Activated CD4-positive, alpha-beta T cell treated with anti-CD3 and anti-CD28 coated beads, Interleukin-2, amount 50 U/mL, for 4 hours (primary cell): ENCODE measurements at regions not wholly inside any gene's neighbourhood (a gene's known extent, or its start where the extent isn't known, plus 50 kb on each side); places are given as distances from the start of the nearest gene placed in this dataset.

Experiments used
- DNase-seq, 2 experiments: peaks; one replicate each; pipeline ENCODE4 v3.0.0-alpha.2; 2020

DNA sequence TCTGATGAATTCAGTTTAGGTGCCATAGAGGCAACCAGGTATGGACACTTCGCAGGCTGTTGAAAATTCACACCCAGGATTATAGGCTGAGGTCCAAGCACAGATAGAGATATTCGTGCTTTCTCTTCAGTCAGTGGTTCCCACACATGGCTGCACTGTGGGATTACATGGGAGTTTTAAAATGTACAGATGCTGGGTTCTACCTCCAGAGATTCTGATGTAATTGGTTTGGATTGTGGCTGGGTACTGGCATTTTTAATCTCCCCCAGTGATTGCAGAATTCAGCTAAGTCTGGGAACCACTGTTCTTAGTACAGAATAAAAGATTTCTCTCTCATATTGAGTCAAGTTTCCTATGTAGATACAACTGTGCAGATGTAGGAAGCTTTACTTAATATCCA, 91.6 kb downstream of the FOXB1 start:
- DNase-seq, result no peak

DNA sequence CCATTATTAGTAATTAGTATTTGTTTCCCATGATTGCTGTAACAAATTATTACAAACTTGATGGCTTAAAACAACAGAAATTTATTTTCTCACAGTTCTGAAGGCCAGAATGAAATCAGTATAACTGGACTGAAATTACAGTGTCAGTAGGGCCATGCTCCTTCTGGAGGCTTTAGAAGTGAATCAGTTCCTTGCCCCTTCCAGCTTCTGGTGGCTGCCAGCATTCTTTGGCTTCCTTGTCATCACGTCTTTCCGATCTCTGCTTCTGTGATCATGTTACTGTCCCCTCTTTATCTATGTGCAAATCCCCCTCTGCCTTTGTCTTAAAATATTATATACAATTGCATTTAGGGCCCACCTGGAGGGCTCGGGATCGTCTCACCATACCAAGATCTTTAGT, 92.0 kb downstream of the FOXB1 start:
- DNase-seq, result no peak

DNA sequence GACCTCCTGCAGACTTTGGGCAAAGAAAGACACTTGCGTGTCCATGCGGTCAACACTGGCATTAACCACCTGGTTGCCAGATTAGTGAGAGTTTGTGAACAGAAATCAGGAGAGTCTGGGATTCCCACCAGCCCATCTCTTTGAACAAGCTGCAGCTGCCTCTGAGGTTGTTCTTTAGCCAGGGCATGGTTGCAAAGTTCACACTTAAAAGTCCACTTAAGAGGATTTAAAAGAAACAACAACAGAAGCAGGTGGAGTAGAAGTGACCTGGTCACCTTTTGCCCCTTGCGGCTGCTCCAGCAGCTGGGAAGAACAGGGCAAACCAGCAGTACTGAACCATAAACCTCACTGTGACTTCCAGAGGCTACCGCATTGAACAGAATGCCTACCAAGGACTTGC, 97.3 kb downstream of the FOXB1 start:
- DNase-seq, result no peak

DNA sequence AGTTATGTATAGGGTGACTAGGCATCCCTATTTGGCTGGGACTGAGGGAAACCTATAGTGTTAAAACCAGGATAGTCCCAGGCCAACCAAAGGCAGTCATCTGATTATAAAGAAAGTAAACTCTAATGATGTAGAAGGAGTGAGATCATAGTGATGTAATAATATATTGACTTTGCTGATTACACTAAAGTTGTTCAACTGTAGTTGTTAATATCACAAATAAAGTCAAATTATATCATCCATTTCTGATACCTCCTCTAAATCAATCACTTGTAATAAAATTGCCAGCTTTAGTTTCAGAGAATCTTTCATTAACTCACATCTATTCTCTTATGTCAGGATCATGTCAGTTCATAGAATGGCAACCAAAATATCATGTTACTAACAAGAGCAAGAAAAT, 98.6 kb downstream of the FOXB1 start:
- no peak for DNase-seq

DNA sequence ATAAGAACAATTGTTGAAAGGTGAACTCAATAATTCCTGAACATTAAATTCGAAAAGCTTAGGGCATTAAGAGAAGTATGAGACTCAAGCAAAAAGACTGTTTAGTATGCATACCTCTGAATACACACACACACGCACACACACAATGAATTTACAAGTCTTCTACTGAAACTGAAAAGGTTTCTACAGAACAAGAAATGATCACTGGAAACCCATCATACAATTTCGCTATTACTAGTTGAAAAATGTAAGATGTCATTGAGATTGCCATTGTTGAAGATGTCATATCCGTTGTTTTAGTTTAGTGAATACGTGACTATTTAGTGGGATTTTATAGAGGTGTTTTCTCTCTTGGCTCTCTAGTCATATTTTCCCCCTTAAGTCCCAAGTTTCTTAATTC, 106.8 kb downstream of the FOXB1 start:
- no peak for DNase-seq

DNA sequence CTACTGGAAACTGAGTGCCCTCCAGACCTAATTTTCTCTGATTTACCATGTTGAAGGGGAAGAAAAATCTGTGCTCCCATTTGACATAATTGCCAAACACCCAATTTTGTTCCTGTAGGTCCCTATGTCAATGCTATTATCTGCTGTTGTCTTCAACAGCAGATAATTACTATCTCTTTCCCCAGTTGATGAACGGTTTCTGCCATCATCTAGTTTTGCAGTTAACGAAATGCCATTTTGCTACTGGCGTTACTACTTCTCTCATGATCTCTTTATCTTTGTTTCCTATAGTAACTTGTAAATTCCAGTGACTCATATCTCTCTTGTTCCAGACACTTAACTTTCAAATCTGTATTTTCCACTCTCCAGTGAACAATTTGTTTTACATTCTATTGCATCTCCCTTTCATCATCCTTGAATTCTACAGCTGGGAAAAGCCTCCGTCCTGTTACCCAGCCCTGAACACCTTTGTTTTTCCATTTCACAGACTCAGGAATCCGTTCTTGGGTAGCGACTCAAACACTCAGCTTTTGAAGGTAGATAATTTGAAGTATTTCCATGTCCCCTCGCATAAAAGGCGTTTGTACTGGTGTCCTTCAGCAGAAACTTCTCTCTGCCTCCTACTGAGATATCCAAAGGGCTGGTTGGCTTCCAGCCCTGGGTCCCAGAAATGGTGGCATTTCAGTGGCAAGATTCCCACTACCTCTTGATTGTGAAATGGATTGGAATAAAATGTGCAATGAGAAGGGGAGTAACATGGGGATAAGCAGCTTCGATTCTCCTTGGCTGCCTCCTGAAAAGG, 111.7 kb downstream of the FOXB1 start:
- DNase-seq, result no peak

DNA sequence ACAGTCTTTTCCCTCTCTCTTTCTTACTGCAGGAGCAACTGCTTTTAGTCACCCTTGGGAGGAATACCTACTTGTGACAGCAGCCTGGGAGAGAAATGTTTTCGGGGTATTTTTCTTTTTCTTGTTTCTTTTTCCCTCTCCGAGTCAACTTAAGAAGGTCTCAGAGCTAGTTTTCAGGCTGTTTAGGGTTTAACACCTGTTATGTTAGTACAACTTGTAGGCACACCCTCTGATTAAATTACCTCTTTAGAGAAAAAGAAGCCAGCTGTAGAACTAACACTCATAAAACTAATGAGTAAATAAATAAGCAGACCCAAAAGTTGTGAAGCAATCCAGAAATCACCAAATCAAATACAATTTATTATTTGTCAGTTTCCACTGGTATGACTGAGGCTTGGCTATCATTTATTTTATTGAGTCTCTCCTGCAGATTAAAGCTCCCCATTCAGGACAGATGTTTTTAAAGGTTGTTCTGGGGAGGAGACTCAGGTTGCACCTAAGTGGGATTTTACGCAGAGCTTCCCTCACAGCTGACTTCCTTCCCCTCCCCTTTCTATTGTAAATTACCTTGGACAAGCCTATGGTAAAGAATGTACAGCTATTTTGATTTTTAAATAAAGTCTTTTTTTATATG, 112.5 kb downstream of the FOXB1 start:
- DNase-seq, result no peak

DNA sequence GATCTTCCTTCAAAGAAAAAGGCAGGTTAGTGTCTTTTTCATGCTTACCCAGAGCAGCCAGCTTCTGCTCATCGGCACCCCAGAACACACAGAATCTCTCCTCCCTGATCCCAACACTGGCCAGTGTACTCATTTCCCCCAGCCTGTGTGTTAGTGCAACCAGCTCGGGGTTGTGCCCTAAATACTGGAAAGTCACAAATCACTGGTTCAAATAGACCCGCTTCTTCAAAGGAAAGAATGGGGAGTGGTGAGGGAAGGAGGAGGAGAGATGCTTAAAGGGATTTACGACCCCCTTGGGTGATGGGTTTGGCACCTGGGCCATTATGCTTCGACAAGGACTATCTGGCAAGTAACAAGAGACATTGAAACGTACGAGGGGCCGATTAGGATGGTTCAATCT, 114.0 kb downstream of the FOXB1 start:
- no peak for DNase-seq

DNA sequence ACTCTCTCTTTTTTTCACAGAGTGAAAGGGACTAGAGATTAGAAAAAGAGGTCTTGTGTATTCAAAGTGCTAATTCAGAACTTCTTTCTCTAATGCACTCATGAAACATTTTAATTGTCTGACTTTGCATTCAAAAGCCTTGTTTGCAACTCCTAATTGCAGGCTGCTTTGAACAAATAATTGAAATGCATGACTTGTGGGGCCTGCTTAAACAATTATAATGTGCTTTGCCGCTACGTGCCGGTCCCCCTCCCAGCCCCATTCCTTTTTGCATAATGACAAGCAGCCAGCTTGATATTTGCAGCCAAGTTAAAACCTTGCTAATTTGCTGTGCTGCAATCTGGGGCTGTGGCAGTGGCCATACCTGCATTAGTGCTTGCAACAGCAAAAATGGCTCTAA, 114.5 kb downstream of the FOXB1 start:
- DNase-seq, result no peak

DNA sequence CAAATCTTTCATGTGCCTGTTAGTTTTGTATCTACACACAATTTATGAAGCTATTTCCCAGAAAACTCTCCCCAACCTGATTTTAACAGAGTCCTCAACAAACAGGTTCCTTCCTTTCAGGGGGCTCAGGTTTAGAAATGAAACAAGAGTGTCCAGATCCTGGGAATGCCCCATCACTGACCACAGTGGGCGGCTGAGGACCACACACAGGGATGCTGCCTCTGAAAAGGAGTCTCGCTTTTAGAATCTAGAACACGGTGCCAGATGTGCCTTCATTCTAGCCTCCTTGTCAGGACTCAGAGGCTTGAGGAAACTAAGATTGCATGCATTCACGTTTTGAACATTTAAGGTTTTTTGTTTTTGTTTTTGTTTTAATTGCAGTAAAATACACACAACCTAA, 115.0 kb downstream of the FOXB1 start:
- no peak for DNase-seq

DNA sequence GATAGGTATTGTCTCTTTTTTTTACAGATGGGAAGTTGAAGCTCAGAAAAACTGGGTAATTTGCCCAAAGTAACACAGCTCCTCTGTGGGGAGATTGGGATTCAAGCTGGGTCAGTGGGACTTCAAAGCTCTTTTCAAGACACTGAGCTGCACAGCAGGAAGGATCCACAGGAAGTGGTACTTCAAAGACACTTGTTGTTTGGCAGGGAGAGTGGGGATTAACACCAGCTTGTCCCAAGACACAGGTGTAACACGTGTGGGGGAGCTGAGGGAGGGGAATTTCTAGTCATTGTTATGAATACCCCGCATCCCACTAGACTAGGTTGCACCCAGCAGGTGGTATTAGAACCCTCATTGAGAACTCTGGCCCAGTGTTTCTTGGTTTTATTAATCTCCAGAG, 116.0 kb downstream of the FOXB1 start:
- no peak for DNase-seq

DNA sequence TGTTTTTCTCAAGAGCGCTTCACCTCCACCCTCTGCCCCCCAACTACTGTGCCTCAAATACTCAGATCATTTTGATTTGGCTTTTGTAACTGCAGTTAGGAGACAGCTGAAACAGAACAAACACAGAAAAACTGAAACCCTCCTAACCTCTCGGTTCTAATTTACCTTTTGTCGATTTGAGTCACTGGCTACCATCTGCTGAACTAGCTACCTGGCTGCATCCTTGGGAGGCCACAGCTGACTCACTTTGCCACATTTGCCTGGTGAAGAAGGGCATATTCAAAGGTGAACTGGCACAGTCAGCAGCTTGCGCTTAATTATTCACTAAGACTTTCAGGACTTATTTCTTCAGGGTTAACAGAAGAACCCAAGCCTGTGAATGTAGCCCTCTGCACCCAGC, 117.7 kb downstream of the FOXB1 start:
- no peak for DNase-seq

DNA sequence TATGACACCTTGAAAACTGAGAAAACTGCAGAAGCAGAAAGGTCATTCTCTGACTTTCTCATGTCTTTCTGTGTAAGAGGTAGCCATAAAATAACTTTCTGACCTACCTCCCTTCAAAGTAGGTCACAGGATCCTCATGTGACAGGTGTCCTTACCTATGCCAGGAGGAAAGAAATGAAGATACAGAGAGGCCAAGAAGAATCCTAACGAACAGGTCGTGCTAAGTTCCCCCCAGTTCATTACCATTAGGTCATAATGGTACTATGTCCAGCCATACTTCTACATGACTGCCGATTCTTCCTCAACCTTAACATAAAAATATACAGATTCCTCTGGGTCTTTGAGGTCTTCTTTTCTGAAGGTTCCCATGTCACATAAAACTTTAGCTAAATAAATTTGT, 118.6 kb downstream of the FOXB1 start:
- DNase-seq, result no peak

DNA sequence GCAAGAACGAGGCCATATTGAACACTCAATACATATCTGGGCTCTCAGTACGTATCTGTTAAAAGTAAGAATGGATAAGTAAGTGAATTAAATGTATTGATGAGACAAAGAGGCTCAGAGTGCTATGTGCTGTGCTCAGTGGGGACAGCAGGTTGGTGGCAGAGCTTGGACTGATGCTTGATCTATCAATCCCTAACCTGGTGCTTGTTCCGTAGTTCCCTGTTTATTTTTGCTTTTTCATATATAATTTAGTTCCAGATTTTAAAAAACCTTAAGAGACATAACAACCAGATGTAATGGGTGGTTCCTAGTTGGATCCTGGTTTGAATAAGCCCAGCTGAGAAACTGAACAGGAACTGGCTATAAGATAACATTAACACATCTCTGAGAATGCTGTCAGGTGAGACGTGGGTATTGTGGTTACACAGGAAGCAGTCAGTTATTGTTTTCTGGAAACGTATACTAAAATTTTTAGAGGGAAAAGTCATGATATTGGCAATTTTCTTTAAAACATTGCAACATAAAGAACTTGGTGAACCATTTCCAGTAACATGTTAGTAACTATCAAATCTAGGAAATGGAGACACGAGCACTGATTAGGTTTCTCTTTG, 120.5 kb downstream of the FOXB1 start:
- no peak for DNase-seq

DNA sequence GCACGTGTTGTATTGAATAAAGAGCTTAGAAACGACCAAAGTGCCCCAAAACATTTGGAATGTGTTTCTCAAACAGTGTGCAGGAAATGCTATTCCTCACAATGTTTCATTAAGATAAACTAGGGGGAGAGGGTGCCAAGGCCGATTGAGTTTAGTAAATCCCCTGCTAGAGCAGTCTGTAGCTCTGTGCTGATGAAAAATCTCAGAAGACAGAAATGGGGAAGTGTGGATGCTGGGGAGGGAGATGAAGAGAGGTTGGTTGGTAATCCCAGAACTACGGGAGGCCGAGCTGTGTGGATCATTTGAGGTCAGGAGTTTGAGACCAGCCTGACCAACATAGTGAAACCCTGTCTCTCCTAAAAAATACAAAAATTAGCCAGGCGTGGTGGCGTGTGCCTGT, 121.2 kb downstream of the FOXB1 start:
- DNase-seq, result no peak

DNA sequence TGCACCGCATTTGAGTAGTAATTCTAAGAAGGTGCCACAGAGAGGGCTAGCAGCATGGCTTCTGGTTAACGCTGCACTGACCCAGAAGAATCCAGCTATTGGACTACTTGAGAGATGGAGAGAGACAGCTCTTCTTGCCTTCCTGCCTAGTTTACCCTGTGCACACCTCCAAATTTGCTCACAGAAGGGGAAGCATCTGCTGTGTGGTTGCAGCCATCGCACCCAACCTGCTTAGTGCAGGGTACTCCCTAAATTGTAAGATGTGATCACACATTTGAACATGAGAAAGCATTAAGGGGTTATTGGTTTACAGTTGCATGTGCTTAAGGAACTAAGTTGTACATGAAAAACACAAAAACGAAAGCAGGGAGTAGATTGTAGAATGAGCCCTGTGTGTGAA, 122.1 kb downstream of the FOXB1 start:
- no peak for DNase-seq

DNA sequence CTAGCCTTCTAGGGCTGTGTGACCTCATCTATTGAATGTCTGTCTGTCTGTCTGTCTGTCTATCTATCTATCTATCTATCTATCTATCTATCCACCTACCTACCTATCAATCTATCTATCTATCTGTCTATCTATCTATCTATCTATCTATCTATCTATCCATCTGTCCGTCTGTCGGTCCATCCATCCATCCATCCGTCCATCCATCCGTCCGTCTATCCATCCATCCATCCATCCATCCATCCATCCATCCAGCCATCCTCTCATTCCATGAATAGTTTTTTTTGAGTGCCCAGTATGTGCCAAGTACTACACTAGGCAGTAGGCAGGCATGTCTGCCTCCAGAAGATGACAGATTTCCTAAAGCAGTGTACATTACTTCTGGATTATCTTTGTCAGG, 122.5 kb downstream of the FOXB1 start:
- no peak for DNase-seq

DNA sequence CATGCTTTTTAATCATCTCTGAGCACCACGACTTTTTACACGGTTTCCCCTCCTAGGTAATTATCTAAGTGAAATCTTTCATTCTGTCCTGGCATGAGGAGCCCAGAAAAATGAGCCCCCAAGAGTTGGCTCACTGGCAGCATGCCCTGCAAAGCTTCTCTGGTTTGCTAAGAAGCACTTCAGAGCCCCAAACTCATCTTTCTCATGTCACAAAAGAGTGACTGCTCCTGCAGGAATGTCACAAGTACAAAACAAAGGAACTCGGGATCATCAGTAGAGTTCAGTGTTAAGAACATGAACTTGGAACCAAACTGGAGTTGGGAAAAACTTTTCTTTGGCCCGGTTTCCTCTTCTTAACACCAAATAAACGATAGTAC, 123.9 kb downstream of the FOXB1 start:
- DNase-seq, result no peak

DNA sequence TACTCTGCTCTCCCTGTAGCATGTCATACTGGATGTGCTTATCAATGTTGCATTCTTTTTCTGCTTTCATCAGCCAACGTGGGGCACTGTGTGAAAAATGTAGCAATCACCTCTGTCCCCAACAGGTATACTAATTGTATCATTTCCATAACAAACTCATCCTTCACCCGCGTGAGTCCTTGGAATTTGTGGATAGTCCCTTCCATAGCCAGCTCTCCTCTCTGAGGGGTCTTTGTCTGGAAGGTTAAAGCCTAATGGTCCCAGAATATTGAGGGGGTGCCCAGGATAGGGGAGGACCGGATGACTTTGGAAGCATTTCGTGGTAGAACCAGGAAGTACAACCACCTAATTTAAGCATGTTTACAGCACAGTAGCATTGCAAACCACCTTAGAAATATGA, 124.6 kb downstream of the FOXB1 start:
- DNase-seq, result no peak

DNA sequence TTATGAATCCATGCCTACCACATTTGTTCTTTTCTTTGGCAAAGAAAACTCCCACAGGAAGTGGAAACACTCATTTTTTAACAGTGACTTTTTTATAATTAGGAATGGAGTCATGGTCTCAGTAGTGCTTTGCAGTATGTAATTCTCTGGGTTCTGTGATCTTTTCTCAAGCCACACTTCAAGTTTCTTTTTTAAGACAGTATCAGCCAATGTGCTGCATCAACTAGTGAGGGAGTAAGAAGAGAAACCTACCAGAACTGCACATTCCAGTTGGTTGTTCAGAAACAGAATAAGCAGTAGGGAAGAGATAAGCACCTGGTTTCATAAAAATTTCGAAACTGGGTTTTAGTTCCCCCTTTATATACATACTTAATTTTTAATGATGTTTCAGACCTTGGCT, 126.3 kb downstream of the FOXB1 start:
- no peak for DNase-seq

DNA sequence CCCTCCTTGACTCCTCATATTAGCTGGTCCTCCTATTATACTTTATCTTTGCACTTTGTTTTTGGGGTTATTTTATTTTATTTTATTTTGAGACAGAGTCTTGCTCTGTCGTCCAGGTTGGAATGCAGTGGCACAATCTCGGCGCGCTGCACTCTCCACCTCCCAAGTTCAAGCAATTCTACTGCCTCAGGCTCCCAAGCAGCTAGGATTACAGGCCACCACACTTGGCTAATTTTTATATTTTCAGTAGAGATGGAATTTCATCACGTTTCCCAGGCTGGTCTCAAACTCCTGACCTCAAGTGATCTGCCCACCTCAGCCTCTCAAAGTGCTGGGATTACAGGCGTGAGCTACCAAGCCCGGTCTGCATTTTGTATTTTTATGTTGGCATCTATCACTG, 126.7 kb downstream of the FOXB1 start:
- no peak for DNase-seq

DNA sequence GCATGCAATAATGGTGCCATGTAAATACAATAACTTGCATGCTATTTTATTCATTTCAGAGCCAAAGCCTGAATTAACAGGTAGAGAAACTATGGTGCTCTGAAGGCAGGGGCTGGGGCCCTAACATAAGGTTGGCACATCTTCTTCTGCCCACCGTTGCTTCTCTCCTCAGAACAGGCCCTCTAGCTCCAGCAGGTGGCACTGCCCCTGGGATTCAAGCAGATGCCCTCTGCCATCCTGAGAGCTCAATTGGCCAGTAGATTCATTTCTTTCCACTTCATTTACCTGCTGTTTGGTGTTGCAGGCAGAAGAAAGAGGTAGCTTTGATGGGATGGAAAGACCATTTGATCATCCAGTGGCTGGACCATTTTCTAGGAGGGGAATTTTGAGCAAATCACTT, 130.5 kb downstream of the FOXB1 start:
- no peak for DNase-seq

DNA sequence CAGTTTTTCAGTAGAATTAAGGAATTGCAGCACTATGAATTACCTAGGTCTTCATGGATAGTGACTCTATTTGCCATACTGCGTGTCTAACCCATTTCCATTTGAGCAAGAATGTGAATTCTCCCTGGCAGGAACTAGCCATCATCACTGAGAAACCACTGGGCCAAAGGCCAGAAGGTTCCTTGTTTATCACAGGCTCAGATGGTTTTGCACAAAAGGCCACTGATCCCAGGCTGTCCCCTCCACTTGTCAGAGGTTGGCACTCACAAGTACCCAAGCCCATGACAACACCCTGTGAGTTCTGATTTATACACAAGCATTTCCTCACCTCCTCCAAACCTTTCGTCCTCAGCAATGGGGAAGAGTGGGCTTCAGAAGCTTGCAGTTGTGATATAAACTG, 131.8 kb downstream of the FOXB1 start:
- DNase-seq, result no peak

DNA sequence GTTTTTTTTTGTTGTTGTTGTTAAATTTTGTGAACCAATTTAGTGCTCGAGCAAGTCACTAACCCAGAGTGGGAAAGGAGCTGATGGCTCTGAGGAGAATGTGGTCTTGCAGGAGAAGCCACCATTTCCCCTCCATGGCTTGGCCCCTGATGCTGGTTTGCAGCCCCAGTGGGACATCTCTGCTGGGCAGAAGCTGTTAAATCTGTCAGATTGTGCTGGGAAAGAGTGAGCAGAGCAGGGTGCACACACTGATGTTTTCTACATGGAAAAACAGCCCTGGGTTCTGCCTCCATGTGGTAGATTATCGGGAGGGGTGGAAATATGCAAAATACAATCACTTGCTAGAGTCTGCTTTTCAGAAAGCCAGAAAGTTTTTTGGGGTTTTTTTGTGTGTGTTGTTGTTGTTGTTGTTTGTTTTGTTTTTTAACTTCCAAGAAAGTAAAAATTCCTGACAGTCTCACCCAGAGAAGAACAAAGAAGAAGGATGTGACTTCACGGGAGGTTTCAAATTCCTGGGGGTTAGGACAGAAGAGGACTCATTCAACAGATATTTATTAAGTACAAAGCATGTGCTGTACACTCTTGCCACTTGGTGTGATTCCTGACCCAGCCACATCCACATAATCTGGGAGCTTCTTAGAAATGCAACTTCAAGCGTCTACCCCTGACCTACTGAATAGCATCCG, 133.7 kb downstream of the FOXB1 start:
- DNase-seq, result no peak
